NCI-H2107 treated with DMSO at 0.1 percent for 48 hours (cell line): ENCODE measurements at regions not wholly inside any gene's neighbourhood (a gene's known extent, or its start where the extent isn't known, plus 50 kb on each side); places are given as distances from the start of the nearest gene placed in this dataset.

Source experiments
- DNase-seq: peaks from one replicate; lab custom pipeline; 2025; ENCODE audit not compliant: unreplicated experiment; lab: John Stamatoyannopoulos, UW

GRCh38 chr3:180184816-180185215, 148.1 kb upstream of the PEX5L start:
- no peak for DNase-seq

GRCh38 chr3:180185650-180186049, 148.9 kb upstream of the PEX5L start:
- no peak for DNase-seq

DNA sequence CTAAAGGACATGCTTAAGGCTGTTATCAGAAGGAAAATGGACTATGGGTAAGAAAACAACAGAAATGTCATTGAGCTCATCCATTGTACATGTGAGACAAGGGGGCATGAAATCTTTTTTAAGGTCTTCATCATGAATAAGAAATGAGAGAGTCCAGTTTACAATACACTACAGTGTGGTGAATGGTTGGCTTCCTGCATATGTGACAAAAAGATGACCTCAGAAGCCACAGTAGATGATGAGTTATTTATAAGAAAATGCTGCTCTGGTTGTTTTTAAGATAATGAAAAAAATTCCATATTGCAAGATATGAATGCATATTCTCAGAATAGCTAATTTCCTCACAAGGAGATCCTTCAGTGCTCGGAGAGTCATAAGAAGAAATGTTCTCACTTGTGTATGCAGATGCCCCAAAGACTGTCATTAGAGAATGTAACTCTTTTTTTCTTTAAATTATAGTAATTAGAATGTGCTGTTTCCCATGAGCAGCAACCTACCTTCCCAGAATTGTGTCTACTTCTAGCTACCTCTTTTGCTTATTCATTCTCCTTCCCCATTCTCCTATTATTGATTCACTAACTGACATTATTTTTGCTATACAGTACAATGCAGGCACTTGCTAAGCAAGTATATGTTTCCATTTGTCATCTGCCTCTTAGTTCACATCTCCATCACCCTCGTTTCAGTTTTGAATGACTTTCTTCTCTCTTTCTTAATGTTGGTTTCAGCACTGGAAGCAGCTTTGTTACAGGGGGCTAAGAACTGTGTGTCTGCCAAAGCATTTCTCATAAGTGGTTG, 152.0 kb upstream of the PEX5L start:
- DNase-seq: no peak

- DNase-seq: no peak
Measured at GRCh38 chr3:180189310-180189648, 152.5 kb upstream of the PEX5L start.

GRCh38 chr3:180196658-180197057, 159.9 kb upstream of the PEX5L start:
- DNase-seq: no peak

DNA sequence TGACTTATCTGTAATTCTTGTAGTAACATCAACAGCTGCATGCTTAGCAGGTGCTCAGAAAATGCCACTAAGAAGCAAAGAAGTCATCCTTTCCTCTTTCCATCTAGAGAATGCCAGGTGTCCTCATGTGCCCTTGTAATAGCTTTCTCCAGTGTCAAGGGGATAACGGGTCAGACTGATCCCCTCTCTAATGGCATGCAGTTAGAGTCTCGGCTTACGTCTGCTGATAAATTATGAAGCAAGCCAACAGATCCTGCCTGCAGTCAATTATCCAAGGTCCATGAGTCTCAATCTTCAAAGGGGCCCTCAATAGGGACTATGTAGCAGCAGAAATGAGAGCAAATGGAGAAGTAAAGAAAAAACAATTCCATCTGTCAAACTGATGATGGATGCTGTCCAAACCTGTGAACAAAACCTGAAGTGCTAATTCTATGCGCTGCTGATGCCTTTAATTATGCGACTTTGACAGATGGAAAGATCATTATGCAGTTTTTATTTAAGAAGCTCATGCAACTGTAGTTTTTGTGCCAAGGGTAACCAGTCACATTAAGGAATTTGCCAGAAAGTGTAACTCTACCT, 162.8 kb upstream of the PEX5L start:
- DNase-seq: no peak

DNA sequence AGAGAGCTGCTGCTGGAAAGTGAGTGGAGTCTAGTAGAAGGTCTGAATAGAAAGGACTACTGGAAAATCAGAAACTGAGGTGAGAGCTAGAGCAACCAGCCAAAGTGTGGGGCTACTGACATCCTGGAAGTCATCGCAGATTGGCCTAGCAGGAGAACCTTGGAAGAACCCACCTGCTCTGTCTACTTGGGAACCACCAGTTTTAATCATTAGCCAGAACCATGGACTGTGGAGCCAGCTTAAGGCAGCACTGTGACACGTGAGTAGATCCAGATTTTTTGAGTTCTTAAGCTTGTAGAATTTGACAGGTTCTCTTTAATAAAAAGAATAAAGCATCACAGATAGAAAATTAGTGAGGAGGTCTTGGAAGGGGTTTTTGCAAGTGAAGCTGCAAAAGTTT, 179.1 kb upstream of the PEX5L start:
- no peak for DNase-seq

DNA sequence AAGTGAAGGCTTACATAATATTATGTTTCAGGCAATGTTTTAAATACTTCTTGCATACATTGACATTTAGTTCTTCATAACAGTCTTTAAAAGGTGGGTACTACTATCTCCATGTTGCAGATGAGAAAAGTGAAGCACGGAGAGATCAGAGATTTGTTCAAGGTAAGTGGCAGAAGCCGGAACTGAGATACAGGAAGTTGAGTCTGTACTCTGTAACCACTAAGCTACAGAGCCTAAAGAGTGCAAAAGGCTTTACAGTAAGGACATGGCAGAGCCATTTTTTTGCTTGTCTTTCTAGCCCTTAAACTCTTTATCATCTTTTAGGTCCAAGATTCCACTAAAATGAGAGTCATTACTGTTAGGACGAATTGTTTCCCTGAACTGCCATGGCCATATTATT, 186.5 kb upstream of the PEX5L start:
- no peak for DNase-seq

GRCh38 chr3:180229113-180229512, 192.4 kb upstream of the PEX5L start:
- DNase-seq: no peak

GRCh38 chr3:180239939-180240338, 203.2 kb upstream of the PEX5L start:
- no peak for DNase-seq

- no peak for DNase-seq
Measured at GRCh38 chr3:180246688-180247195, 210.0 kb upstream of the PEX5L start.

DNA sequence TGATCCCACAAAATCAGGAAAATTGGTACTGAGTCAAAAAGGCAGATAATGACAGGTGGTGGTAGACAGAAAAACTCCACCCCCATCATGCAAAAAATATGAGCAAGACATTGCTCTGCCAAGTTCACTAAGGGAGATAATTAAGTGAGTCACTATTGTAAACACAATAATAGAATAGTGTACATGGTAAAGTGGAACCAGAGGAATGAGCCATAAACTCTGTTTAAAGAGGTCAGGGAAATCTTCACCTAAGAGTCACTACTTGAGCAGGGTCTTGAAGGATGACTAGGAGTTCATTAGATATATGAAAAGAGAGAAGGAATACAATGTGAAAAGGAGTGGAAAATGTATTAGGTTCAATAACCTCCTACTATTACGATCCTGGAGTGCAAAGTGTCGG, 213.4 kb upstream of the PEX5L start:
- no peak for DNase-seq

DNA sequence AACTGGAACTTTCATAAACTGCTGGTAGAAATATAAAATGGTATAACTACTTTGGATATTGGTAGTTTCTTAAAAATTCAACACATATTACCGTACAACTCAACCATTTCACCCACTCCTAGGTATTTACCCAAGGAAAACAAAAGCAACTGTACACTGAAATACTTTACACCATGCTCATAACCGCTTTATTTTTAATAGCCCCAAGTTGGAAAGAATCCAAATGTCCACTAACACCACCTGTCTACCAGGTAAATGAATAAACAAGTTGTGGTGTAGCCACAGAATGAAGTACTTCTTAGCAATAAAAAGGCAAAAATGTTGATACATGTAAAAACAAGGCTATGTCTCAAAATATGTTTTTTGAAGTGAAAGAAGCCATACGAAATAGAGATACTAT, 215.9 kb upstream of the PEX5L start:
- peak; percentile 99 for DNase-seq

- no peak for DNase-seq
Measured at GRCh38 chr3:180253283-180253682, 216.5 kb upstream of the PEX5L start.

DNA sequence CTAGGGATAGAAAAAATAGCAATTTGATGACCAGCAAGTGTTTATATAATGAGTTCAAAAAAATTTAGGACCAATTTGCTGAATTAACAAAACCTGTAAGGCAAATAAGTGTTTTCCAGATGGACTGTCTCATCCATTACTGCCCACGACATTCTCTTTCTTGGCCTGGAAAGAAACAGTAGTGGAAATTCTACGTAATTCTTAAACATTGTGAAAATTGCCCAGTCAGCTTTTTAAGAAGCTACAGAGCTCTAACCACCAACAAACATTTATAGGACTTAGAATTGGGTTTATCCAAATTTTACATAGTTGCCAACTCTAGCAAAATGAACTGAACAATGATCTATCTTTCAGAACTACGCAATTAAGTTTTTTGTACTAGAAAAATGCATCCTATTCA, 227.7 kb upstream of the PEX5L start:
- no peak for DNase-seq

DNA sequence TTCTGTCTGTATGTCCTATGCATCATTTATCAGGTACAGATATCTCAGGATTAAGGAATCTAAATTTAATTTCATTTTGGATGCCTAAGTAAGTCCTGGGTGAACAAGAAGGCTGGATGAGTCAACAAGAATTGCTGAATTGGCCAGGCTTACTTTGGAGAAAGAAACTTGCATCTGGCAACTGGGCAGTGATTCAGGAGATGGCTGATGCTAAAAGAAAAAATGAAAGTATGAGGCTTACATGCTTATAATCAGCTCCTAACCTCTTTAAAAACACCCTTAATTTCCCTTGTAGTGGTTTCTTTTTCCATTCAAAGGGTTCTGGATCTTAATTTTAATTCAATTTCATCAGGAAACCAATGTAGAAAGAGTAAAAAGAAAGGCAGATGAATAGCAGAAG, 228.8 kb upstream of the PEX5L start:
- no peak for DNase-seq

GRCh38 chr3:180267202-180267843, 230.6 kb upstream of the PEX5L start:
- DNase-seq: no peak

- no peak for DNase-seq
Measured at GRCh38 chr3:180274536-180274935, 237.8 kb upstream of the PEX5L start.

- DNase-seq: no peak
Measured at GRCh38 chr3:180275176-180275575, 238.4 kb upstream of the PEX5L start.

DNA sequence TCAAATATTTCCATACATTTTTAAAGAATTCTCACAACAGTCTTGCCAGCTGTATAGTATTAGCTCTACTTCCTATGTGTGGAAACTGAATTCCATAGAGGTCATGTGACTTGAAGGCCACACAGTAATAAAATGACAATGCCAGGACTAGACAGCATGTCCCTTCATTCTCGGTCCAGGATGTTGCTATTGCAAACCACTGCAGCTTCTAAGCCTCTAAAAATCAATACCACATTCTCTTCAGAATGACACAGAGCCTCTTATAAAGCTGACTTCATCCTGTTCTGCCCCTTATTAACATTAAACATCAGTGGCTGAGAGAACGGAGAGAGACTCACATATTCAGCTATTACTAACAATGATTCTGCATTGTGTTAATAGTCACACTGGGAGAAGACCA, 240.3 kb upstream of the PEX5L start:
- DNase-seq: peak; percentile 81

DNA sequence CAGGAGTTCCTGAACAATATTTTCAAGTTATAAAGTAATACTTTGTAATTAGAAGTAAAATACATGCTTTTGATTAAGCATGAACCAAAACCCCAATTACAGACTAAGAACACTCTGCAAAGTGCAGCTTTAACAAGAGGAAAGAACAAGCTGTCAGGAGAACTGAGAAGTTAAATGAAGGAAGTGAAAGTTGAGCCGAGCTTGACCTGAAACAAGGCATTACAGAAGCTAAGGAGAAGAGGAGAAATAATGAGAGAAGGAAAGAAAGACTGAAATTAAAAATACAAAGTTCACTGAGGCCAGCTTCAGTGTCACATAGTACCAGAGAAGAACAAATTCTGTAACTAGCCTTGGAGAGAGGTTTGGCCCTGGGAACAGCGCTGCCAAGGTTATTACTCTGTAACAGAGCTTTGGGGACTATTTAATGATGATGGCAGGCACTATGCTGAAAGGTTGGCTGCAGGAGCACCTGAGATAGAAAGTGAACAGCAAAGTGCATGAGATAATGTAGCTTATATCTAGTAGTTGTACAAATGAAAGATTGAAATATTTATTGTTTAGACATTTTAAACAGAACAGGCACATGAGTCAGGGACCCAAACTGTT, 241.9 kb upstream of the PEX5L start:
- no peak for DNase-seq

- no peak for DNase-seq
Measured at GRCh38 chr3:180280555-180280954, 243.8 kb upstream of the PEX5L start.
